HG02759 (cell line): ENCODE measurements at regions not wholly inside any gene's neighbourhood (a gene's known extent, or its start where the extent isn't known, plus 50 kb on each side); places are given as distances from the start of the nearest gene placed in this dataset.
A peak's percentile ranks its signal among the peaks of the same experiment; 100 is the strongest.

Source experiments
- ATAC-seq: cut with Tn5 transposase; IDR thresholded peaks from one replicate; pipeline ENCODE4 v1.9.1; 2021; ENCODE audit warnings: mild to moderate bottlenecking, moderate library complexity; ENCODE audit not compliant: unreplicated experiment

GRCh38 chr9:99361817-99362216 lies 139.7 kb downstream of the SEC61B start:
- no peak for ATAC-seq

GRCh38 chr9:99362321-99362720 lies 140.2 kb downstream of the SEC61B start:
- ATAC-seq, result no peak

- ATAC-seq, result no peak
These were observed 141.4 kb downstream of the SEC61B start for GRCh38 chr9:99363509-99363908.

- ATAC-seq, result no peak
These were observed 143.3 kb downstream of the SEC61B start for GRCh38 chr9:99365233-99365980.

- ATAC-seq, result no peak
These were observed 144.1 kb downstream of the SEC61B start for GRCh38 chr9:99366183-99366582.

- ATAC-seq, result no peak
These were observed 144.5 kb downstream of the SEC61B start for GRCh38 chr9:99366621-99367020.

GRCh38 chr9:99368341-99369326 lies 146.6 kb downstream of the SEC61B start:
- peak; percentile 64 for ATAC-seq

GRCh38 chr9:99369327-99369722 lies 147.2 kb downstream of the SEC61B start:
- ATAC-seq, result no peak

- ATAC-seq, result no peak
These were observed 148.3 kb downstream of the SEC61B start for GRCh38 chr9:99370376-99370775.

- ATAC-seq, result no peak
These were observed 149.3 kb downstream of the SEC61B start for GRCh38 chr9:99371376-99371775.

GRCh38 chr9:99373912-99374311 lies 151.8 kb downstream of the SEC61B start:
- ATAC-seq, result no peak

GRCh38 chr9:99374793-99375192 lies 152.7 kb downstream of the SEC61B start:
- no peak for ATAC-seq

GRCh38 chr9:99375481-99375880 lies 153.4 kb downstream of the SEC61B start:
- ATAC-seq, result no peak

- ATAC-seq, result no peak
These were observed 156.0 kb downstream of the SEC61B start for GRCh38 chr9:99377790-99378775.

GRCh38 chr9:99383536-99383935 lies 161.5 kb downstream of the SEC61B start:
- no peak for ATAC-seq

GRCh38 chr9:99385215-99385614 lies 163.1 kb downstream of the SEC61B start:
- no peak for ATAC-seq

- ATAC-seq, result no peak
These were observed 163.8 kb downstream of the SEC61B start for GRCh38 chr9:99385814-99386279.

GRCh38 chr9:99387431-99387830 lies 165.3 kb downstream of the SEC61B start:
- ATAC-seq, result no peak

- ATAC-seq, result no peak
These were observed 167.3 kb downstream of the SEC61B start for GRCh38 chr9:99389087-99390033.
